ENCODE measurements at regions not wholly inside any gene's neighbourhood (a gene's known extent, or its start where the extent isn't known, plus 50 kb on each side); places are given as distances from the start of the nearest gene placed in this dataset.

GRCh38 chr3:68428495-68428894 is 503.9 kb downstream of the TAFA4 start:
- no peak for TF ChIP-seq POLR2A (IDR thresholded peaks at IDR 0.05; ENCODE audit: extremely low read depth, insufficient read length)
- TF ChIP-seq, protein P1, sequence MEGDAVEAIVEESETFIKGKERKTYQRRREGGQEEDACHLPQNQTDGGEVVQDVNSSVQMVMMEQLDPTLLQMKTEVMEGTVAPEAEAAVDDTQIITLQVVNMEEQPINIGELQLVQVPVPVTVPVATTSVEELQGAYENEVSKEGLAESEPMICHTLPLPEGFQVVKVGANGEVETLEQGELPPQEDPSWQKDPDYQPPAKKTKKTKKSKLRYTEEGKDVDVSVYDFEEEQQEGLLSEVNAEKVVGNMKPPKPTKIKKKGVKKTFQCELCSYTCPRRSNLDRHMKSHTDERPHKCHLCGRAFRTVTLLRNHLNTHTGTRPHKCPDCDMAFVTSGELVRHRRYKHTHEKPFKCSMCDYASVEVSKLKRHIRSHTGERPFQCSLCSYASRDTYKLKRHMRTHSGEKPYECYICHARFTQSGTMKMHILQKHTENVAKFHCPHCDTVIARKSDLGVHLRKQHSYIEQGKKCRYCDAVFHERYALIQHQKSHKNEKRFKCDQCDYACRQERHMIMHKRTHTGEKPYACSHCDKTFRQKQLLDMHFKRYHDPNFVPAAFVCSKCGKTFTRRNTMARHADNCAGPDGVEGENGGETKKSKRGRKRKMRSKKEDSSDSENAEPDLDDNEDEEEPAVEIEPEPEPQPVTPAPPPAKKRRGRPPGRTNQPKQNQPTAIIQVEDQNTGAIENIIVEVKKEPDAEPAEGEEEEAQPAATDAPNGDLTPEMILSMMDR (IDR thresholded peaks at IDR 0.05; ENCODE audit: low read depth, low read length), result no peak

Data from NB4 (cell line).